K562 (cell line): ENCODE measurements at regions not wholly inside any gene's neighbourhood (a gene's known extent, or its start where the extent isn't known, plus 50 kb on each side); places are given as distances from the start of the nearest gene placed in this dataset.

ENCODE experiments used
- ATAC-seq: fragments of 200-7000 bp; cut with Tn5 transposase; 3 replicates; pipeline ENCODE4 v1.9.1; 2020; ENCODE audit warnings: moderate library complexity
- BruUV-seq: library from RNA; stranded (reverse); fragments of 400-500 nt; replicated peaks from 2 replicates; lab custom pipeline; 2021; lab: Mats Ljungman, UMichigan
- CTCF ChIA-PET: fragments of 300-600 bp; formaldehyde crosslinking; extraction: SDS; loops from one replicate; lab custom pipeline; 2021; ENCODE audit warnings: low intra/inter-chr PET ratio; lab: Yijun Ruan, JAX
- POLR2A ChIA-PET: fragments of 300-600, 350-650 bp; sonication (Branson Sonifier 250); formaldehyde crosslinking; extraction: SDS; loops from one replicate; lab custom pipeline; 2021; ENCODE audit warnings: antibody characterized with exemption, inconsistent platforms; lab: Yijun Ruan, JAX
- DNase-seq, 4 experiments: peaks; one replicate each; pipeline versions ENCODE4 v3.0.0 to v3.0.0-alpha.2; 2011 to 2018; ENCODE audit warnings: low spot score in 3 of 4, mixed read lengths in 3 of 4; ENCODE audit errors: extremely low read depth in 1 of 4
- FAIRE-seq: peaks from 2 replicates; lab custom pipeline; 2011; peaks lifted over from hg19 to GRCh38; lab: Jason Lieb, UNC
- H2AFZ ChIP-seq: 2 replicates; pipeline ENCODE4 v1.6.0; 2011; ENCODE audit warnings: low read depth, low read length, control low read depth, inconsistent platforms
- H3K27ac ChIP-seq: fragments of 200-600 bp; 3 replicates; pipeline ENCODE4 v1.8.0; 2011; ENCODE audit warnings: low read depth, mild to moderate bottlenecking, control low read depth, inconsistent platforms, low read length, moderate library complexity, mixed read lengths; ENCODE audit errors: extremely low read depth
- H3K27me3 ChIP-seq, 2 experiments: fragments of 300-600 bp in 1 of 2; 2 replicates in 1 of 2; 3 replicates in 1 of 2; pipeline versions ENCODE4 v1.6.0 to v1.8.0; 2011; ENCODE audit warnings: inconsistent platforms in 2 of 2, low read length in 2 of 2, mild to moderate bottlenecking in 1 of 2, mixed read lengths in 1 of 2, moderate library complexity in 1 of 2; ENCODE audit not compliant: control insufficient read depth in 2 of 2, insufficient read depth in 2 of 2
- H3K36me3 ChIP-seq: fragments of 300-600 bp; 3 replicates; pipeline ENCODE4 v1.8.0; 2011; ENCODE audit warnings: mild to moderate bottlenecking, low read length, inconsistent platforms; ENCODE audit not compliant: control insufficient read depth, insufficient read depth
- H3K4me1 ChIP-seq, 2 experiments: fragments of 200-600 bp in 1 of 2; replicated peaks in 1 of 2; 2 replicates in 1 of 2; 3 replicates in 1 of 2; pipeline versions ENCODE4 v1.5.1 to v1.8.0; 2011; ENCODE audit warnings: inconsistent platforms in 2 of 2, low read length in 2 of 2, mild to moderate bottlenecking in 1 of 2, mixed read lengths in 1 of 2, moderate library complexity in 1 of 2; ENCODE audit not compliant: control insufficient read depth in 2 of 2, insufficient read depth in 2 of 2
- H3K4me2 ChIP-seq: 2 replicates; pipeline ENCODE4 v1.6.1; 2011; ENCODE audit warnings: low read length, control low read depth, inconsistent platforms, mixed read lengths; ENCODE audit not compliant: insufficient read depth
- H3K4me3 ChIP-seq: fragments of 200-600 bp; sonication (generic), shearing (Covaris generic); 2 replicates; pipeline ENCODE4 v1.5.1; 2016; ENCODE audit warnings: control low read depth, inconsistent platforms
- H3K79me2 ChIP-seq: fragments of 200-600 bp; 3 replicates; pipeline ENCODE4 v1.8.0; 2011; ENCODE audit warnings: low read length, inconsistent platforms; ENCODE audit not compliant: control insufficient read depth, insufficient read depth
- H3K9ac ChIP-seq, 2 experiments: 2 replicates each; pipeline versions ENCODE4 v1.6.0 to v1.6.1; 2011; ENCODE audit warnings: low read depth in 2 of 2, low read length in 2 of 2, control low read depth in 1 of 2, inconsistent platforms in 1 of 2, mild to moderate bottlenecking in 1 of 2, mixed read lengths in 1 of 2; ENCODE audit not compliant: insufficient read depth in 1 of 2
- H3K9me1 ChIP-seq: one replicate; pipeline ENCODE4 v1.6.0; 2011; ENCODE audit warnings: inconsistent platforms, mild to moderate bottlenecking, low read length, moderate library complexity; ENCODE audit not compliant: control insufficient read depth, insufficient read depth
- H3K9me3 ChIP-seq: replicated peaks from 2 replicates; pipeline ENCODE4 v1.5.1; 2011; ENCODE audit warnings: low read depth, low read length, inconsistent platforms; ENCODE audit not compliant: control insufficient read depth, insufficient read depth
- H4K20me1 ChIP-seq: replicated peaks from 2 replicates; pipeline ENCODE4 v1.6.1; 2011; ENCODE audit warnings: low read length, inconsistent platforms, mixed read lengths; ENCODE audit not compliant: control insufficient read depth, insufficient read depth
- BRF1 ChIP-seq: IDR thresholded peaks from 3 replicates; pipeline ENCODE4 v1.6.1; 2011; ENCODE audit warnings: borderline replicate concordance, mild to moderate bottlenecking; ENCODE audit not compliant: insufficient read length; ENCODE audit errors: extremely low read depth
- CEBPZ ChIP-seq: fragments of 150-350 bp; IDR thresholded peaks from 2 replicates; pipeline ENCODE4 v1.6.1; 2014; ENCODE audit warnings: low read depth, mild to moderate bottlenecking, low read length, borderline replicate concordance
- FIP1L1 ChIP-seq: fragments of 200-400 bp; formaldehyde crosslinking; IDR thresholded peaks from 2 replicates; pipeline ENCODE4 v1.6.1; 2018; ENCODE audit warnings: mild to moderate bottlenecking, low read depth, low read length; ENCODE audit not compliant: poor library complexity, severe bottlenecking
- HNRNPL ChIP-seq: fragments of 200-400 bp; formaldehyde crosslinking; IDR thresholded peaks from 2 replicates; pipeline ENCODE4 v1.6.1; 2017; ENCODE audit warnings: low read depth, mild to moderate bottlenecking, low read length
- IRF9 ChIP-seq: fragments of 450-650 bp; IDR thresholded peaks from 2 replicates; pipeline ENCODE4 v1.6.1; 2016; ENCODE audit warnings: missing biosample characterization, missing genetic modification characterization
- NCOA4 ChIP-seq: fragments of 450-650 bp; IDR thresholded peaks from 2 replicates; pipeline ENCODE4 v1.6.1; 2018; ENCODE audit warnings: mild to moderate bottlenecking; ENCODE audit not compliant: partially characterized antibody
- POLR2AphosphoS2 ChIP-seq: IDR thresholded peaks from 2 replicates; pipeline ENCODE4 v1.6.1; 2012; ENCODE audit warnings: low read length, improper control_type of control experiment
- SMARCE1 ChIP-seq: fragments of 450-650 bp; IDR thresholded peaks from 2 replicates; pipeline ENCODE4 v1.7.1; 2016; ENCODE audit warnings: mild to moderate bottlenecking
- ZFP30 ChIP-seq: fragments of 250-450 bp; sonication (Bioruptor Pico); IDR thresholded peaks from 2 replicates; pipeline ENCODE4 v1.8.0; 2022; ENCODE audit warnings: moderate library complexity, mild to moderate bottlenecking, inconsistent platforms, borderline replicate concordance
- ZNF175 ChIP-seq: fragments of 200-800 bp; sonication (Bioruptor generic); IDR thresholded peaks from 2 replicates; pipeline ENCODE4 v1.6.1; 2016; ENCODE audit warnings: low read depth, mild to moderate bottlenecking, missing genetic modification characterization, missing compliant biosample characterization
- ZZZ3 ChIP-seq: fragments of 450-650 bp; IDR thresholded peaks from 2 replicates; pipeline ENCODE4 v1.6.1; 2016; ENCODE audit warnings: antibody characterized with exemption, mild to moderate bottlenecking, moderate library complexity
- WGBS: fragments of 100-300 bp; shearing (Covaris generic); methylation state at CpG from one replicate; pipeline ENCODE4 v1.1.6; 2016; ENCODE audit warnings: low coverage, mixed read lengths; ENCODE audit not compliant: insufficient coverage; ENCODE audit errors: missing lambda C conversion rate; 5-methylcytosine and 5-hydroxymethylcytosine counted together
- in situ Hi-C: fragments of 300-500 bp; cut with MboI; formaldehyde crosslinking; loops from 4 replicates; pipeline ENCODE4 v1.15.0; 2018; ENCODE audit warnings: inconsistent platforms, mixed read lengths
- intact Hi-C: fragments of 100-400 bp; cut with micrococcal nuclease; formaldehyde crosslinking; loops from 2 replicates; pipeline ENCODE4 v1.14.2; 2022
- TF ChIP-seq, protein P1 (sequence below), 2 experiments: fragments of 200-800 bp in 1 of 2; sonication (Bioruptor generic) in 1 of 2; sonication (generic) in 1 of 2; formaldehyde crosslinking in 1 of 2; IDR thresholded peaks in 1 of 2; conservative IDR thresholded peaks in 1 of 2; 2 replicates each; pipeline versions ENCODE4 v1.5.0 to v1.6.1; 2016 to 2020; ENCODE audit warnings: missing compliant biosample characterization in 1 of 2, missing genetic modification characterization in 1 of 2, missing genetic modification reagents in 1 of 2
- TF ChIP-seq, protein P2 (sequence below): fragments of 450-650 bp; IDR thresholded peaks from 2 replicates; pipeline ENCODE4 v1.6.1; 2018; ENCODE audit not compliant: partially characterized antibody

GRCh38 chr4:134585972-134586371 is 384.4 kb upstream of the PABPC4L start:
- H3K4me1 ChIP-seq = no peaks in the 10 kb centered on the region
- no peak for FAIRE-seq
- in situ Hi-C loops = no loop called here
- no TSS peak for BruUV-seq
- H3K27ac ChIP-seq = no peak overlapping the region
- no peak overlapping the region for H3K4me2 ChIP-seq
- no peak for DNase-seq
- no peaks in the 10 kb centered on the region for H3K79me2 ChIP-seq
- H3K9ac ChIP-seq = no peak overlapping the region
- H3K9me3 ChIP-seq = no peaks in the 10 kb centered on the region
- ATAC-seq = no peak
- no peaks in the 10 kb centered on the region for H3K9me1 ChIP-seq
- 0% methylated on average over 5 of the region's 5 CpGs for WGBS
- ChIA-PET CTCF (no interaction called here), POLR2A (no interaction called here)
- no peaks in the 10 kb centered on the region for H3K27me3 ChIP-seq
- intact Hi-C loops = no loop called here
- no peak overlapping the region for H3K4me3 ChIP-seq
- H3K36me3 ChIP-seq = no peaks in the 10 kb centered on the region
- no peak overlapping the region for H2AFZ ChIP-seq
- H4K20me1 ChIP-seq = no peaks in the 10 kb centered on the region
- no peak for TF ChIP-seq POLR2AphosphoS2
- TF ChIP-seq ZNF175 (CRISPR knock-in tag) = no peak
- TF ChIP-seq CEBPZ = no peak
- TF ChIP-seq, protein P1, sequence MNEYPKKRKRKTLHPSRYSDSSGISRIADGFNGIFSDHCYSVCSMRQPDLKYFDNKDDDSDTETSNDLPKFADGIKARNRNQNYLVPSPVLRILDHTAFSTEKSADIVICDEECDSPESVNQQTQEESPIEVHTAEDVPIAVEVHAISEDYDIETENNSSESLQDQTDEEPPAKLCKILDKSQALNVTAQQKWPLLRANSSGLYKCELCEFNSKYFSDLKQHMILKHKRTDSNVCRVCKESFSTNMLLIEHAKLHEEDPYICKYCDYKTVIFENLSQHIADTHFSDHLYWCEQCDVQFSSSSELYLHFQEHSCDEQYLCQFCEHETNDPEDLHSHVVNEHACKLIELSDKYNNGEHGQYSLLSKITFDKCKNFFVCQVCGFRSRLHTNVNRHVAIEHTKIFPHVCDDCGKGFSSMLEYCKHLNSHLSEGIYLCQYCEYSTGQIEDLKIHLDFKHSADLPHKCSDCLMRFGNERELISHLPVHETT (CRISPR knock-in tag; conservative IDR thresholded peaks at IDR 0.05 in 1 of 2, IDR thresholded peaks at IDR 0.05 in 1 of 2) = no peak
- no peak for TF ChIP-seq HNRNPL
- TF ChIP-seq ZZZ3 = no peak
- TF ChIP-seq, protein P2, sequence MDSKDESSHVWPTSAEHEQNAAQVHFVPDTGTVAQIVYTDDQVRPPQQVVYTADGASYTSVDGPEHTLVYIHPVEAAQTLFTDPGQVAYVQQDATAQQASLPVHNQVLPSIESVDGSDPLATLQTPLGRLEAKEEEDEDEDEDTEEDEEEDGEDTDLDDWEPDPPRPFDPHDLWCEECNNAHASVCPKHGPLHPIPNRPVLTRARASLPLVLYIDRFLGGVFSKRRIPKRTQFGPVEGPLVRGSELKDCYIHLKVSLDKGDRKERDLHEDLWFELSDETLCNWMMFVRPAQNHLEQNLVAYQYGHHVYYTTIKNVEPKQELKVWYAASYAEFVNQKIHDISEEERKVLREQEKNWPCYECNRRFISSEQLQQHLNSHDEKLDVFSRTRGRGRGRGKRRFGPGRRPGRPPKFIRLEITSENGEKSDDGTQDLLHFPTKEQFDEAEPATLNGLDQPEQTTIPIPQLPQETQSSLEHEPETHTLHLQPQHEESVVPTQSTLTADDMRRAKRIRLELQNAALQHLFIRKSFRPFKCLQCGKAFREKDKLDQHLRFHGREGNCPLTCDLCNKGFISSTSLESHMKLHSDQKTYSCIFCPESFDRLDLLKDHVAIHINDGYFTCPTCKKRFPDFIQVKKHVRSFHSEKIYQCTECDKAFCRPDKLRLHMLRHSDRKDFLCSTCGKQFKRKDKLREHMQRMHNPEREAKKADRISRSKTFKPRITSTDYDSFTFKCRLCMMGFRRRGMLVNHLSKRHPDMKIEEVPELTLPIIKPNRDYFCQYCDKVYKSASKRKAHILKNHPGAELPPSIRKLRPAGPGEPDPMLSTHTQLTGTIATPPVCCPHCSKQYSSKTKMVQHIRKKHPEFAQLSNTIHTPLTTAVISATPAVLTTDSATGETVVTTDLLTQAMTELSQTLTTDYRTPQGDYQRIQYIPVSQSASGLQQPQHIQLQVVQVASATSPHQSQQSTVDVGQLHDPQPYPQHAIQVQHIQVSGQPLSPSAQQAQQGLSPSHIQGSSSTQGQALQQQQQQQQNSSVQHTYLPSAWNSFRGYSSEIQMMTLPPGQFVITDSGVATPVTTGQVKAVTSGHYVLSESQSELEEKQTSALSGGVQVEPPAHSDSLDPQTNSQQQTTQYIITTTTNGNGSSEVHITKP = no peak
- no peak for TF ChIP-seq NCOA4
- no peak for TF ChIP-seq SMARCE1
- no peak for TF ChIP-seq BRF1
- no peak for TF ChIP-seq FIP1L1
- TF ChIP-seq ZFP30 (CRISPR knock-in tag) = no peak
- TF ChIP-seq IRF9 (tag) = no peak
